HG02678 (cell line): ENCODE measurements at regions not wholly inside any gene's neighbourhood (a gene's known extent, or its start where the extent isn't known, plus 50 kb on each side); places are given as distances from the start of the nearest gene placed in this dataset.
"Not testable (repeated sequence)": the region's sequence is repeated elsewhere in the genome, so short reads cannot be mapped to it uniquely, and the experiment has no call there.

Source experiments
- ATAC-seq: cut with Tn5 transposase; IDR thresholded peaks from one replicate; pipeline ENCODE4 v1.9.1; 2021; ENCODE audit warnings: mild to moderate bottlenecking, moderate library complexity; ENCODE audit not compliant: unreplicated experiment

DNA sequence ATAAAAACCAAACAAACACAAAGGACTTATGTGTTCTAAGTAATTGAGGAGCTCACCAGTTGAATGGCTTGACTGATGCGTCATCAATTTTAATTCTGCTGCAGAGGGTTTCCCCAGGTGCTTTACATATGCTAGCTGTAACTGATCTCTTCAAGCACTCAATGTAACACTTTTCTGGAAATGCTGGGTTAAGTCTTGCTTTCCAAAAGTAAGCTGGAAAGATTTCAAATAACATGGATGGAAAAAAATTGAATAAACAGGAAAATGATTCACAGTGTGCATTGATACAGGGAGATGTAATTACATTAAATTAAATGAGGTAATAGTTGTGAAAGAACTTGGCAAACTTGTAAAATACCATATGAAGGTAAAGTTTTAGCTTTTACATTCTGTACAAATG lies 186.7 kb upstream of the WDFY3 start:
- ATAC-seq, result no peak

DNA sequence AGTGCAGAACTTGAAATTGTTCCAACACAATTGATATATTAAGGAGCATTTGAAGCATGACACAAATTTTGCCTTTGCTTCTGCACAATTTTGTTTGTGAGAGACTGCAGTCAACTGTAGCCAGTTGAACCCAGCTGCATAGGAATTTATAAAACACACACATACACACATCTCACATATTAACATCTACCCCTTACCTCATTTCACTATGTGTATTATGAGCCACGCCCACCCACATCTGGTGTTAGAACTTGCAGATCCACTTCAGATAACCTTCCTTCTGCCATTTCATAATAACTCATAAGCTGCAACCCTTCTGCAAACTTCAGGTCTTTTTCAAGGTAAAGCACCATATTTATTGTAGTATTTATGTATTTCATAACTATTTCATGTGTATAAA lies 188.1 kb upstream of the WDFY3 start:
- no peak for ATAC-seq

DNA sequence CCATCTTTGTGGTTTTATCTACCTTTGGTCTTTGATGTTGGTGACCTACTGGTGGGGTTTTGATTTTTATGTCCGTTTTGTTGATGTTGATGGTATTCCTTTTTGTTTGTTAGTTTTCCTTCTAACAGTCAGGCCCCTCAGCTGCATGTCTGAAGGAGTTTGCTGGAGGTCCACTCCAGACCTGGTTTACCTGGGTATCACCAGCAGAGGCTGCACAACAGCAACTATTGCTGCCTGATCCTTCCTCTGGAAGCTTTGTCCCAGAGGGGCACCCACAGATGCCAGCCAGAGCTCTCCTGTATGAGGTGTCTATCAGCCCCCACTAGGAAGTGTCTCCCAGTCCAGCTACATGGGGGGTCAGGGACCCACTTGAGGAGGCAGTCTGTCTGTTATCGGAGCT lies 199.3 kb upstream of the WDFY3 start:
- no peak for ATAC-seq

DNA sequence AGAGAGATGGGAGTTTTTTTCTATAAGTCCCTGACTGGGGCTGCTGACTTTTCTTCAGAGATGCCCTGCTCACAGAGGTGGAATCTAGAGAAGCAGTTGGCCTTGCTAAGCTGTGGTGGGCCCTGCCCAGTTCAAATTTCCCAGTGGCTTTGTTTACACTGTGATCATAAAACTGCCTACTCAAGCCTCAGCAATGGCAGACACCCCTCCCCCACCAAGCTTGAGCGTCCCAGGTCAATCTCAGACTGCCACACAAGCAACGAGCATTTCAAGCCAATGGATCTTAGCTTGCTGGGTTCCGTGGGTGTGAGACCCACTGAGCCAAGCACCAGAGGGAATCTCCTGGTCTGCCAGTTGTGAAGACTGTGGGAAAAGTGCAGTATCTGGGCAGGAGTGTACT lies 199.8 kb upstream of the WDFY3 start:
- ATAC-seq, result no peak

DNA sequence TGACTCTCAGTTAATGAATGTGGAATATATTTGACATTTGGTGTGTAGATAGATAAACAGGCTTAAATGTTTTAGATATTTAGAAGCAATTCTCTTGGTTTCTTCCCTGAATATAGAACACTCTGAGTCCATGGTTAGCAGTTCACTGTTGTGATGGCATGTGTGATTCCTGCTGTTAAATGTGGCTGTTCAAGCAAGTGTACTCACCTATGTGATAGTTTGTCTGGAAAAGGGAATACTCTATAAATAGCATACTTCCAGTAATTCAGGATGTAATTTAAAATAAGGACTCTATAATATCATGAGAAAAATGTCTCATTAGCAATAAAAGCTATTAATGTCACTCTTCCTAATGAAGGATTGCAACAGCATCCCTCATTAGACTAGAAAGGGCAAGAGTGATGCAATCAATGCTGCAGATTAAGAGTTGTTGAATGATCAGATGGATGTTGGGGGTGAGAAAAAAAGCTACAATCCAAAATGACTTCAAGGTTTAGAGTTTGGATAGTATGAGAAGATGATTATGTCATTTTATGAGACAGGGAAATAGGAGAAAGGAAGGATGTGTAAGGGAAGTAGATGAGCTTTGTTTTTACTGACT lies 201.8 kb upstream of the WDFY3 start:
- ATAC-seq, result no peak

DNA sequence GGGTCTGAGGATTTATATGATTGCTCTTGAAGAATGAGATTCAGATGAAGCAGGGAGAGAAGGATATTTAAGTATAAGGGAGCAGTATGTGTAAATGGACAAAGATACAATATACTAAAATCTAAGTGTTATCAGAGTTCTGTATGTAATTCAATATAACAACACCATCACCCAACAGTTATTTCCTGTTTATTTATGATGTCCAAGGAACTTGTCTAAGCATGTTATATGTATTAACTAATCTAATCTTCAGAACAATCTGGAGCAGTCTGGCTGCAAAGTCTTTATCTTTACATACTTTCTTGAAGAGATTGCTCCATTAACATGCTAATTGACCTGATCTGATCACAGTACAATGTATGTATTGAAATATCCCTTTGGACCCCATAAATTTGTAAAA lies 203.8 kb upstream of the WDFY3 start:
- no peak for ATAC-seq

DNA sequence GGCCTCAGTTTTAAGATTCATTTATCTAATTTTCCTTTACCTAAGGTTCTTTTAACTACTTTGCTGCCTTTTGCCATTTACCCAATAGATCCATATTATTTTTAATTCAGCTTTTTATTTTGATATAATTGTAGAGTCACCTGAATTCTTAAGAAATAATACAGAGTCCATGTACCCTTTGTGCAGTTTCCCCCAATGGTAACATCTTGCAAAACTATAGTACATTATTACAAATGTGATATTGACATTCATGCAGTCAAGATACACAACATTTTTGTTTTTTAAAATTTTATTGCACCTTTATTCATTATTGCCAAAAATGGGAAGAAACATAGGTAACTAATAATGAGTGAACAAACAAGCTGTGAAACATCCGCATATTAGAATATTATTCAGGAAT lies 208.7 kb upstream of the WDFY3 start:
- ATAC-seq, result no peak

DNA sequence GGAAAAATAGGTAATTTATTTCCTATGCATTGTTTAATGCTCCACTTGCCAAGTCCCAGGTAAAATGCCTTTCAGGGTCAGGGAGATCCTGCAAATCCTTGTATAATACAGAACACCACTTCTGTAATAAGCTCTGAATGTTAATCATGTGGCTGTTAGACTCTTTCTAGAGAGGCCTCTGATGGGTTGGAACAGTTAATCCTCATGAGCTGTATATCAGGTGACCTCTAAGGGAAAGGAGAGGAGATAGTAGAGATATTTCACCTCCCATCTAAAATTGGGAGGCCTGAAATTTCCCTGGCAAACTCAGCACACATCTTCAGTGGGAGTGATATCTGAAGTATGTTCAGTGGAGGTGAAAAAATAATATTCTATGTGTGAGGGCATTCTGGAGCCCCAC lies 210.6 kb upstream of the WDFY3 start:
- no peak for ATAC-seq

DNA sequence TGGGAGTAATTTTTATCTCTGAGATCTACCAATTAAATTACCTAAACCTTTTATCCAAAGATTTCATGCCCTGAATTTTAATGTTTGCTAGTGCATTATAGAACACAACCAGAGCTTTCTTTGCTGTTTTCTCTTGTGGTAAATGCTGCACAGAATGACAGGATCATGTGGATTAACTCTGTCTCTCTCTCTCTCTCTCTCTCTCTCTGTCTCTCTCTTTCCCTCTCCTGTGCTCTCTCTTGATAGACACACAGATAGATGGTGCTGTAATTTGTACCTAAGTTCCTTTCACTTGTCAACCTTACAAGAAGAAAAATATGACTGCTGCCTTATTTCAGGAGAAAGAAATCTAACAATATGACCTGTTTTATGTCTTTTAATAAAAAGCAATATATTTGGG lies 211.2 kb upstream of the WDFY3 start:
- ATAC-seq, result no peak

DNA sequence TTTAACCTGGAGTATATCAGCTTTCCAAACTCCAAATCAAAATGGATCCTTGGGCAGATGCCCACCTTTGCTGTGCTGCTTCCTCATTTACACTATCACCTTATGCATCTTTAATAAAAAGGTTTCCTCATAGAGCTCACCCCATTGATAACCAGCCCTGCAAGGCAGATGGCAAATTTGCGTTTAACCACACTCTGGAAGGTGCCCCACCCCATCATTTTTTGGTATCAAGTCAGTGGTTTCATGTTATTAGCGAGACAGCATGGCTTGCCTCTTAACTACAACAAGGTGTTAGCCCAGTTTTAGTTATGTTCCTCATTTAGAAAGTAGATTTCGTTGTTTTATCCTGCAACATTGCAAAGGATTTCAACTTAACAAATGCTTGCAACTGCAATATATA lies 214.0 kb upstream of the WDFY3 start:
- no peak for ATAC-seq

DNA sequence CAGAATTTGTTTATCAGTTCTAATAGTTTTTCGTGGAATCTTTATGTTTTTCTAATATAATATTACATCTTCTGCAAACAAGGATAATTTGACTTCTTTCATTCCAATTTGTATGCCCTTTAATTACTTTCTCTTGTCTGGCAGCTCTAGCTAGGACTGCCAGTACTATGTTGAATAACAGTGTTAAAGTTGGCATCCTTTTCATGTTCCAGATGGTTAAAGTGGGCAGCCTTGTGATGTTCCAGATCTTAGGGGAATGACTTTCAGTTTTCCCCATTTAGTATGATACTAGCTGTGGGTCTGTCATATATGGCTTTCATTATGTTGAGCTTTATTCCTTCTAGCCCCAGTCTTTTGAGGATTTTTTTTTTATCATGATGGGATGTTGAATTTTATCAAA lies 220.6 kb upstream of the WDFY3 start:
- ATAC-seq, result no peak

DNA sequence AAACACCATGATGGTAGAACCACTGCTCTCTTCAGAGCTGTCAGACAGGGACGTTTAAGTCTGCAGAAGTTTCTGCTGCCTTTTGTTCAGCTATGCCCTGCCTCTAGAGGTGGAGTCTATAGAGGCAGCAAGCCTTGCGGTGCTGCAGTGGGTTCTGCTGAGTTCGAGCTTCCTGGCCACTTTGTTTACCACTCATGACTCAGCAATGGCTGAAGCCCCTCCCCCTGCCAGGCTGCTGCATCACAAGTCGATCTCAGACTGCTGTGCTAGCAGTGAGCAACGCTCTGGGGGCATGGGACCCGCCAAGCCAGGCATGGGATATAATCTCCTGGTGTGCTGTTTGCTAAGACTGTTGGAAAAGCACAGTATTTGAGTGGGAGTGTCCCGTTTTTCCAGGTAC lies 229.5 kb upstream of the WDFY3 start:
- ATAC-seq, result not testable (repeated sequence)

DNA sequence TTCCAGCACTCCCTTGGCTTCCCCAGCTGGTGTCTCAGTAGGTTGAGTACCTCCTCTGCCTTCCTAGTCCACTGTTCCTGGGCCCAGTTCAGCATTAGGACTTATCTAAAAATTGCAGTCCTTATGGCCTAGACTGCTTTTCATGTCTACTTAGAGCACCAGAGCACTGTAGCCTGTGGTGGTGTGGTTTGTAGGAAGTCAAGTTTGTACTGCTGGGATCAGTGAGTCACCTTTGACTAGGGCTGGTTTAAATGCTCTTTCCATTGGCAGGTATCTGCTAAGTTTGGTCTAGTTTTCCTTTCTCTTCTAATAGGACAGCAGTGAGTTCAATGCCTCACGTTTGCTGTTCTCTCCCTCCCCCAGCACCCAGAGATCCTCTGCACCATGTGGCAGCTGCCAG lies 233.6 kb upstream of the WDFY3 start:
- ATAC-seq, result no peak

DNA sequence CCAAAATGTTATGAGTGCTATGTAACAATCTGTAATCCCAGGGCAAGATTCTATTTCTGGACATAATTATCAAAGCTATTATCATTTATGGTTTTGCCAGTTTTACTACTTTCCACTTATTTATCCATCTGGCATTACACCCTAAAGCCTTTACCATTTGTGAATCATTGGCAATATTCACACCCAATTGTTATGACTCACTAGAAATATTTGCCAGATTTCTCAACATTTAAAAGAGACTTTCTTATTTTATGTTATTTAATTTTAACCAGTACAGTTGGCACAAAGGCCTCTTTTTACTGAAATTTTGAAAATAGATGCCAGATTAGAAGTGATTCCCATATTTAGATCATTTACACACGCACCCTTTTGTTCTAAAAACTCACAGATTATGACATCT lies 242.7 kb upstream of the WDFY3 start:
- ATAC-seq, result no peak

DNA sequence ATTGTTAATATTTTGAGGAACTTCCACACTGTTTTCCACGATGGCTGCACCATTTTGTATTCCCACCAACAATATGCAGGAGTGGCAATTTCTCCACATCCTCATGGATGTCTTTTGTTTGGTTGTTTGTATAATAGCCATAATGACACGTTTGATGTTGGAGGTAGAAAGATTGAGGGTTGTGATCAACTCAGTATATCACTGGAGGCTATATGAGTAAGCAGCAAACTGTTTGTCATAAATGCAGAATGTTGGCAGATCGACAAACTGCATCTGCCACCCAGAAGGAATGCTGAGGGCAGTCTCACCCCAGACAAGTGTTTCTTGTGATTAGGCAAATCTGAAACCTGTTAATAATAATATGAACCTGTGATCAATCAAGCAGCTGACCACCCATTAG lies 243.9 kb upstream of the WDFY3 start:
- ATAC-seq, result no peak

DNA sequence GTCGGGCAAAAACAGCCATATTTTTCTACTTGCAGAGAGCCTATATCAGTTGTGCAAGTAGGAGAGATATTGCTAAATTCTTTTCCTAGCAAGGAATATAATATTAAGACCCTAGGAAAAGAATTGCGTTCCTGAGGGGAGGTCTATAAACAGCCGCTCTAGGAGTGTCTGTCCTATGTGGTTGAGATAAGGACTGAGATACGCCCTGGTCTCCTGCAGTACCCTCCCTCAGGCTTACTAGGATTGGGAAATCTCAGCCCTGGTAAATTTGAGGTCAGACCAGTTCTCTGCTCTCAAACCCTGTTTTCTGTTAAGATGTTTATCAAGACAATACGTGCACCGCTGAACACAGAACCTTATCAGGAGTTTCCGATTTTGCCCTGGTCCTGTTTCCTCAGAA lies 250.1 kb upstream of the WDFY3 start:
- not testable (repeated sequence) for ATAC-seq

DNA sequence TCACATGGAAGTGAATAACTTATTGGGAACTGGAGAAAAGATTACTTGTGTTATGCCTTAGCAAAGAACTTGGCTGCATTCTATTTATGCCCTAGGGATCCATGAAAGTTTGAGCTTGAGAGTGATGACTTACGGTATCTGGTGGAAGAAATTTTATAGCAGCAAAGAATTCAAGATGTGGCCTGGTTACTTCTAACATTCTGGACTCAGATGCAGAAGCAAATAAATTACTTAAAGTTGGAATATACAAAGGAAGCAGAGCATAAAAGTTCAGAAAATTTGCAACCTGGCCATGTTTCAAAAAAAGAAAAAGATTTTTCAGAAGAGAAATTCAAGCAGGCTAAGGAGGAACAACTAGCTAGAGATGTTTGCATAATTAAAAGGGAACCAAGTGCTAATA lies 252.3 kb upstream of the WDFY3 start:
- no peak for ATAC-seq

DNA sequence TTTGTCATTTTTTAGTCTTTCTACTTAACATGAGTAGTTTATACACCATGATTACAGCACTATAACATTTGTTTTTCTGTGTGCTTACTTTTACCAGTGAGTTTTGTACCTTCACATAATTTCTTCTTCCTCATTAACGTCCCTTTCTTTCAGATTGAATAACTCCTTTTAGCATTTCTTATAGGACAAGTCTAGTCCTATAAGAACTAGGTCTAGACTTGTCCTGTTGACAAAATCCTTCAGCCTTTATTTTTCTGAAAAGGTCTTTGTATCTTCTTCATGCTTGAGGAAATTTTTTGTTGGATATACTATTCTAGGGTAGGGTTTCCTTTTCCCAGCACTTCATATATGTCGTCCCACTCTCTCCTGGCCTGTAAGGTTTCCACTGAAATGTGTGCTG lies 253.3 kb upstream of the ARHGAP24 start:
- no peak for ATAC-seq

DNA sequence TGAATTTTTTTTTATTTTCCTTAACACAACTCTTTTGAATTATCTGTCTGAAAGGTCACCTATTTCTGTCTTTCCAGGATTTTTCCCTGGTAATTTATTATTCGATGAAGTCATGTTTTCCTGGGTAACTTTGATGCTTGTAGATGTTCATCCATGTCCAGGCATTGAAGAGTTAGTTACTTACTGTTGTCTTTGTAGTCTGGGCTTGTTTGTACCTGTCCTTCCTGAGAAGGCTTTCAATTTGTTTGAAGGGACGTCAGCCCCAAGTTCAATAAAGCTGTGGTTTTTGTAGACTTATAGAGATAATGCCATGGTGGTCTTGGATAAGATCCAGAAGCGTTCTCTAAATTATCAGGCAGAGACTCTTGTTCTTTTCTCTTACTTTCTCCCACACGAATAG lies 252.4 kb upstream of the ARHGAP24 start:
- ATAC-seq, result no peak

DNA sequence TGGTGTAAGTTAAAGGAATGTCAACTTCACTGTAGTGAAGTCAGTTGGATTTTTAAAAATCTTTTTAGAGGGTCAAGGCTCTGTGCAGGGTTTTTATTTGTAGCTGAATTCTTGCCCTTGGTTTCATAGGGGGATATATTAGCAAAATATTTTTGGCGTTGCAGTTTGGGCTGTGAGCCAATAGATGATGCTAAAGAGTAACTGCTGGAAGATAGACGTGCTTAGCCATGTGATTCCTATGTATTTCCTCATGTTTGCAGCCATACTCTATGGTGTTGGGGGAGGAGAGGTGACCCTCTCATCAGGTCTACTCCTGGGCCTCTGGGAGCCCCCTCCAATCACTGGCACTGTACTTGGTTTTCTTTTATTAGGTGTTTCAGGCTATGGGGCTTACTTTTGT lies 246.7 kb upstream of the ARHGAP24 start:
- no peak for ATAC-seq

DNA sequence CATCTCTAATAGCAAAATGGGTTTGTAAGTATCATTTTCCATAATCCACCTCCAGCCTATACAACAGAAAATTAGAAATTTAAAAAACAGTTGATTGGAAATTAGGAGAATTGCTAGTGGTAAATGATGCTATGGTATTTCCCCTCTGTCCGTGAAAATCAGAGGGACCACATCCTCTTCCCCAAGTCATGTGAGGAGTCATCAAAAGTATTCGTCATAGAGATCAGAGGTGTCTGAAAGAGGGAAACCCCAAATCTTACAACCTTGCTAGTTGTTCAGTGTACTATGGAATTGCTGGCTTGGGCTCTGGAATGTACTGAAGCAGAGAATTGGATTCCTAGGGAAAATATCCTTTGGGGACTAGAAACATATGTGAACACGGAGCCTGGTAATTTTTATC lies 241.4 kb upstream of the ARHGAP24 start:
- ATAC-seq, result no peak

DNA sequence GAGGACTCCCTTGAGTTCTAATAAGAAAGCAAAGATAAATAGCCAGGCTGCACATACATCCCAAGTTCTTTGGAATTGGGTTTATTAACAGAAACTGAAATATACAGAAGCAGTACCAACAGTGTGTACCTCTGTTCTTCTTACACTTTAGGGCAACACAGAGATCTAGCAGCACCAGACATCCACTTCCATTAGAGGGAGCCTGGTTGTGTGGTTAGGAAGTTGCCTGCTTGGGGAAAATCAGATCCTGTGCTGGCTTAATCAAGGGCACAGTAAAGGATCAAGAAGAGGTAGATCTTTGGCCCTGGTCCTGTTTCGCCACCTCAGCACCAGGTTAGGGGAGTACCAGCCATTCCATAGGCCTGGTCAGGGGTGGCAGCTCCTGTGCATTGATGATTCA lies 231.1 kb upstream of the ARHGAP24 start:
- no peak for ATAC-seq

DNA sequence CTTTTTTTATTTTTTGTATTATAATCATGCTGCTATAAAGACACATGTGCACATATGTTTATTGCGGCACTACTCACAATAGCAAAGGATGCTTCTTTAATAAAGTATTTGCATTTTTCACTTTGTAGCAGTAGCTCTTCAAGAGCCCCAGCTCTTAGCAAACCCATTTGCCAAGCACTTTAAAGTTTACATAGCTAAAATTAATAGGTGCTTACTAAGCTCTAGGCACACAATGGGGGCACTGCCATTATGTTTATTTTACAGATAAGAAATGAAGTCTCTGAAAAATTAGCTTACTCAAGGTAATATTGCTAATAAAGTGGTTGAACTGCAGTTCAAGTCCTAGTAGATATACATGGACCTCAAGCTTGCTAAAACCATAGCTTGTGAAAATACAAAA lies 230.3 kb upstream of the ARHGAP24 start:
- no peak for ATAC-seq

DNA sequence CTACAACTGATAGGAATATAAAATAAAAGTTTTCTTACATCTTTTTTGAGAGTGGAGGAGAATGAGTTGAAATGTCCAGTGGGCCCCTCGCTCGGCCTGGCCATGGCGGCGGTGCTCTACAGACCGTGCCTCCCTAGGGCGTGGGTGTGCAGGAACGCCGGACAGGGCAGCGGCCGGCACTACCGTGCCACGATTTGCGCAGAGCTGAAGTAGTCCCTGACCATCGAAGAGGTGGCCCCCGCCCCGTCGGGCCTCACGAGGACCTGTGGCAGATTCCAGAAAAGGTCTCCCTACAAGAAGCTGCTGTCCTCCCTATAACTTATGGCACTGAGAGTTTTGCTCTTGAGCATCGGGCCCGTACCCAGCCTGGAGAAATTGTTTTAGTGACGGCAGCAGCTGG lies 228.9 kb upstream of the ARHGAP24 start:
- no peak for ATAC-seq
